ENCODE measurements at regions not wholly inside any gene's neighbourhood (a gene's known extent, or its start where the extent isn't known, plus 50 kb on each side); places are given as distances from the start of the nearest gene placed in this dataset.

- ChIA-PET CTCF (no interaction called here), POLR2A (no interaction called here)
- Histone ChIP-seq H3K36me3 (ENCODE audit: control insufficient read depth, insufficient read depth, low read length) (no peaks in the 10 kb centered on the region), H3K4me3 (ENCODE audit: low read depth in 2 of 2, low read length in 2 of 2) (no peak overlapping the region), H3K27ac (ENCODE audit: low read length) (no peak overlapping the region), H3K9me3 (ENCODE audit: control insufficient read depth, insufficient read depth, low read depth, low read length) (no peaks in the 10 kb centered on the region), H3K4me1 (ENCODE audit: control insufficient read depth, insufficient read depth, low read length) (no peaks in the 10 kb centered on the region), H3K27me3 (ENCODE audit: control insufficient read depth, insufficient read depth, low read length) (peaks cover 2% of the 10 kb centered on the region; the same call in 1 of the 2 replicates)
- DNase-seq (ENCODE audit: low read depth, low spot score) = no peak
- no peak for ATAC-seq
- TF ChIP-seq SIN3A (IDR thresholded peaks at IDR 0.05; ENCODE audit: borderline replicate concordance, insufficient read depth, low read depth, low read length) (no peak), TCF7L2 (IDR thresholded peaks at IDR 0.05; ENCODE audit: low read depth, low read length) (no peak), REST (IDR thresholded peaks at IDR 0.05; ENCODE audit: insufficient read depth in 1 of 2, low read depth in 2 of 2, low read length in 1 of 2) (no peak), POLR2AphosphoS5 (IDR thresholded peaks at IDR 0.05; ENCODE audit: low read depth, low read length) (no peak), CTCF (IDR thresholded peaks at IDR 0.05) (no peak)
- intact Hi-C loops (cut with micrococcal nuclease; ENCODE audit: unreplicated experiment) (no loop called here), in situ Hi-C loops (cut with HindIII; ENCODE audit: low pct_unique_long_range_greater_than_20kb, low sequenced_read_pairs) (no loop called here)
- no TSS peak for BruUV-seq (replicated peaks)
Measured at GRCh38 chr2:23220513-23221094, 164.4 kb upstream of the KLHL29 start.

- H3K27ac ChIP-seq (ENCODE audit: low read length) = no peak overlapping the region
- peaks cover 2% of the 10 kb centered on the region; the same call in 1 of the 2 replicates for H3K27me3 ChIP-seq (ENCODE audit: control insufficient read depth, insufficient read depth, low read length)
- H3K4me3 ChIP-seq (ENCODE audit: low read depth in 2 of 2, low read length in 2 of 2) = no peak overlapping the region
- TF ChIP-seq POLR2AphosphoS5 (IDR thresholded peaks at IDR 0.05; ENCODE audit: low read depth, low read length) (no peak), CTCF (IDR thresholded peaks at IDR 0.05) (no peak), SIN3A (IDR thresholded peaks at IDR 0.05; ENCODE audit: borderline replicate concordance, insufficient read depth, low read depth, low read length) (no peak), TCF7L2 (IDR thresholded peaks at IDR 0.05; ENCODE audit: low read depth, low read length) (no peak), REST (IDR thresholded peaks at IDR 0.05; ENCODE audit: insufficient read depth in 1 of 2, low read depth in 2 of 2, low read length in 1 of 2) (no peak)
- ChIA-PET POLR2A (no interaction called here), CTCF (no interaction called here)
- no peaks in the 10 kb centered on the region for H3K36me3 ChIP-seq (ENCODE audit: control insufficient read depth, insufficient read depth, low read length)
- intact Hi-C loops (cut with micrococcal nuclease; ENCODE audit: unreplicated experiment) (no loop called here), in situ Hi-C loops (cut with HindIII; ENCODE audit: low pct_unique_long_range_greater_than_20kb, low sequenced_read_pairs) (no loop called here)
- no peaks in the 10 kb centered on the region for H3K9me3 ChIP-seq (ENCODE audit: control insufficient read depth, insufficient read depth, low read depth, low read length)
- DNase-seq (ENCODE audit: low read depth, low spot score) = no peak
- no peaks in the 10 kb centered on the region for H3K4me1 ChIP-seq (ENCODE audit: control insufficient read depth, insufficient read depth, low read length)
- no peak for ATAC-seq
- no TSS peak for BruUV-seq (replicated peaks)
Measured at GRCh38 chr2:23221236-23221635, 163.7 kb upstream of the KLHL29 start.

Data from Panc1 (cell line).